GM12878 (cell line): ENCODE measurements at regions not wholly inside any gene's neighbourhood (a gene's known extent, or its start where the extent isn't known, plus 50 kb on each side); places are given as distances from the start of the nearest gene placed in this dataset.

Source experiments
- CTCF ChIP-seq, 3 experiments: IDR thresholded peaks in 2 of 3; conservative IDR thresholded peaks in 1 of 3; 2 replicates each; pipeline ENCODE4 v1.5.1; 2011; ENCODE audit warnings: low read depth in 3 of 3, low read length in 3 of 3, mild to moderate bottlenecking in 3 of 3, control low read depth in 2 of 3, moderate library complexity in 2 of 3, inconsistent platforms in 1 of 3, mixed read lengths in 1 of 3; ENCODE audit not compliant: control insufficient read depth in 2 of 3, insufficient read depth in 1 of 3; ENCODE audit errors: extremely low read depth in 1 of 3
- DPF2 ChIP-seq: fragments of 450-650 bp; IDR thresholded peaks from 2 replicates; pipeline ENCODE4 v1.6.1; 2017; ENCODE audit warnings: mild to moderate bottlenecking
- EZH2 ChIP-seq: IDR thresholded peaks from 2 replicates; pipeline ENCODE4 v1.6.1; 2012; ENCODE audit warnings: low read depth, mild to moderate bottlenecking, control low read depth, inconsistent platforms, low read length, borderline replicate concordance; ENCODE audit not compliant: control insufficient read depth
- MAX ChIP-seq: IDR thresholded peaks from 2 replicates; pipeline ENCODE4 v1.6.1; 2012; ENCODE audit warnings: low read depth, low read length, improper control_type of control experiment
- POLR2A ChIP-seq: IDR thresholded peaks from 2 replicates; pipeline ENCODE4 v1.6.1; 2011; ENCODE audit warnings: low read depth, mild to moderate bottlenecking, low read length
- ZNF24 ChIP-seq: fragments of 450-650 bp; IDR thresholded peaks from 2 replicates; pipeline ENCODE4 v1.6.1; 2017; ENCODE audit warnings: antibody characterized with exemption, mild to moderate bottlenecking

- no peak for TF ChIP-seq MAX
- TF ChIP-seq ZNF24: no peak
- TF ChIP-seq EZH2: no peak
- TF ChIP-seq CTCF (IDR thresholded peaks at IDR 0.05 in 2 of 3, conservative IDR thresholded peaks at IDR 0.05 in 1 of 3; ENCODE audit: control insufficient read depth in 2 of 3, extremely low read depth in 1 of 3, insufficient read depth in 1 of 3, low read depth in 3 of 3, low read length in 3 of 3): no peak
- no peak for TF ChIP-seq DPF2
- TF ChIP-seq POLR2A: no peak
These were observed 372.6 kb upstream of the PRR16 start for GRCh38 chr5:120091376-120091948.
